Gastroesophageal sphincter (tissue), 4 donors: ENCODE measurements at regions not wholly inside any gene's neighbourhood (a gene's known extent, or its start where the extent isn't known, plus 50 kb on each side); places are given as distances from the start of the nearest gene placed in this dataset.

Experiments used
- ATAC-seq: fragments of 150-250 bp; one replicate; pipeline ENCODE4 v1.9.1; 2016; ENCODE audit warnings: mild to moderate bottlenecking, moderate library complexity
- H3K27ac ChIP-seq, 4 donors: fragments of 200-600 bp; sonication (generic) in 3 of 4; 1 replicate in 3 of 4; 2 replicates in 1 of 4; pipeline ENCODE4 v1.5.1; 2016 to 2019
- H3K27me3 ChIP-seq: fragments of 200-600 bp; sonication (generic); one replicate; pipeline ENCODE4 v1.5.1; 2019
- H3K36me3 ChIP-seq, 2 donors: fragments of 200-600 bp; sonication (generic); one replicate each; pipeline ENCODE4 v1.5.1; 2019; ENCODE audit warnings: control low read depth in 1 of 2
- H3K4me1 ChIP-seq, 3 donors: fragments of 200-600 bp; sonication (generic); 1 replicate in 2 of 3; 2 replicates in 1 of 3; pipeline ENCODE4 v1.5.1; 2016 to 2019; ENCODE audit warnings: control low read depth in 2 of 3
- H3K4me3 ChIP-seq, 2 donors: fragments of 200-600 bp; sonication (generic); one replicate each; pipeline ENCODE4 v1.5.1; 2019; ENCODE audit warnings: mild to moderate bottlenecking in 1 of 2, moderate library complexity in 1 of 2
- H3K9me3 ChIP-seq, 3 donors: fragments of 200-600 bp; sonication (generic); one replicate each; pipeline ENCODE4 v1.5.1; 2017 to 2019; ENCODE audit warnings: control low read depth in 2 of 3
- EP300 ChIP-seq: sonication (generic); formaldehyde crosslinking; IDR thresholded peaks from one replicate; pipeline ENCODE4 v1.6.1; 2017; ENCODE audit warnings: antibody characterized with exemption, mild to moderate bottlenecking
- POLR2A ChIP-seq, 2 donors: fragments of 450-650 bp; IDR thresholded peaks; one replicate each; pipeline ENCODE4 v1.6.1; 2017; ENCODE audit warnings: antibody characterized with exemption in 2 of 2, mild to moderate bottlenecking in 2 of 2, moderate library complexity in 1 of 2
- POLR2AphosphoS5 ChIP-seq: sonication (generic); formaldehyde crosslinking; IDR thresholded peaks from one replicate; pipeline ENCODE4 v1.6.1; 2017; ENCODE audit warnings: antibody characterized with exemption
- WGBS, 2 donors: methylation state at CpG; one replicate each; pipeline ENCODE4 v1.1.5; 2018; ENCODE audit warnings: low coverage in 1 of 2; 5-methylcytosine and 5-hydroxymethylcytosine counted together
- TF ChIP-seq, protein P1 (sequence below), 4 experiments: fragments of 200-600 bp in 2 of 4; fragments of 450-650 bp in 2 of 4; sonication (generic) in 1 of 4; IDR thresholded peaks; one replicate each; pipeline ENCODE4 v1.5.1; 2017 to 2019; ENCODE audit warnings: antibody characterized with exemption in 4 of 4, mild to moderate bottlenecking in 2 of 4, moderate library complexity in 2 of 4

DNA sequence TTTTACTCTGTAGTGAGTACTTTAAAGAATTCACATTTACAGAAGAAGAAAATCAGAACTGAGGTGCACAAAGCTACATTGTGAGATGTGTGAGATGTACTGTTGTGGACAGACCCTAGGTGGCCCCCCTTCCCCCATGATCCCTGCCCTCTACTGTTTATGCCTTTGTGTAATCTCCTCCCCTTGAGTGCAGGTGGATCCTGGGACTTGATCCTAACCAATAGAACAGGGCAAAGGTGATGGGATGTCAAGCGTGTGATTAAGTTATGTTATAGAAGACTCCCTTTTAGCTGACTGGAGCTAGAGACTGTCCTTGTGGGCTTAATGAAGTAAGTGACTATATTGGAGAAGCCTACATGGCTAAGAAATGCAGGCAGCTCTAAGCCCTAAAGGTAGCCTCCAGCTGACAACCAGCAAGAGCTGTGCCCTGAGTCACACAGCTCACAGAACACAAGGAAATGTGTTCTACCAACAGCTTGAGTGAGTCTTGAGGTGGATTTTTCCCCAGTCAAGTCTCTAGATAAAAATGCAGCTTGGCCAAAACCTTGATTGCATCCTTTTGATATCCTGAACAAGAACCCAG, 225.2 kb upstream of the LEF1 start:
- WGBS, 2 donors: 71 to 83% methylated on average over 1 of the region's 1 CpG
- H3K9me3 ChIP-seq: no peaks in the 10 kb centered on the region
- no peaks in the 10 kb centered on the region for H3K4me1 ChIP-seq
- H3K27ac ChIP-seq: no peak overlapping the region
- TF ChIP-seq POLR2A (IDR thresholded peaks at IDR 0.05) (no peak), EP300 (no peak), POLR2AphosphoS5 (no peak)
- TF ChIP-seq, protein P1, sequence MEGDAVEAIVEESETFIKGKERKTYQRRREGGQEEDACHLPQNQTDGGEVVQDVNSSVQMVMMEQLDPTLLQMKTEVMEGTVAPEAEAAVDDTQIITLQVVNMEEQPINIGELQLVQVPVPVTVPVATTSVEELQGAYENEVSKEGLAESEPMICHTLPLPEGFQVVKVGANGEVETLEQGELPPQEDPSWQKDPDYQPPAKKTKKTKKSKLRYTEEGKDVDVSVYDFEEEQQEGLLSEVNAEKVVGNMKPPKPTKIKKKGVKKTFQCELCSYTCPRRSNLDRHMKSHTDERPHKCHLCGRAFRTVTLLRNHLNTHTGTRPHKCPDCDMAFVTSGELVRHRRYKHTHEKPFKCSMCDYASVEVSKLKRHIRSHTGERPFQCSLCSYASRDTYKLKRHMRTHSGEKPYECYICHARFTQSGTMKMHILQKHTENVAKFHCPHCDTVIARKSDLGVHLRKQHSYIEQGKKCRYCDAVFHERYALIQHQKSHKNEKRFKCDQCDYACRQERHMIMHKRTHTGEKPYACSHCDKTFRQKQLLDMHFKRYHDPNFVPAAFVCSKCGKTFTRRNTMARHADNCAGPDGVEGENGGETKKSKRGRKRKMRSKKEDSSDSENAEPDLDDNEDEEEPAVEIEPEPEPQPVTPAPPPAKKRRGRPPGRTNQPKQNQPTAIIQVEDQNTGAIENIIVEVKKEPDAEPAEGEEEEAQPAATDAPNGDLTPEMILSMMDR (IDR thresholded peaks at IDR 0.05): no peak
- H3K27me3 ChIP-seq: no peaks in the 10 kb centered on the region
- no peaks in the 10 kb centered on the region for H3K36me3 ChIP-seq
- H3K4me3 ChIP-seq: no peak overlapping the region
- ATAC-seq: no peak

DNA sequence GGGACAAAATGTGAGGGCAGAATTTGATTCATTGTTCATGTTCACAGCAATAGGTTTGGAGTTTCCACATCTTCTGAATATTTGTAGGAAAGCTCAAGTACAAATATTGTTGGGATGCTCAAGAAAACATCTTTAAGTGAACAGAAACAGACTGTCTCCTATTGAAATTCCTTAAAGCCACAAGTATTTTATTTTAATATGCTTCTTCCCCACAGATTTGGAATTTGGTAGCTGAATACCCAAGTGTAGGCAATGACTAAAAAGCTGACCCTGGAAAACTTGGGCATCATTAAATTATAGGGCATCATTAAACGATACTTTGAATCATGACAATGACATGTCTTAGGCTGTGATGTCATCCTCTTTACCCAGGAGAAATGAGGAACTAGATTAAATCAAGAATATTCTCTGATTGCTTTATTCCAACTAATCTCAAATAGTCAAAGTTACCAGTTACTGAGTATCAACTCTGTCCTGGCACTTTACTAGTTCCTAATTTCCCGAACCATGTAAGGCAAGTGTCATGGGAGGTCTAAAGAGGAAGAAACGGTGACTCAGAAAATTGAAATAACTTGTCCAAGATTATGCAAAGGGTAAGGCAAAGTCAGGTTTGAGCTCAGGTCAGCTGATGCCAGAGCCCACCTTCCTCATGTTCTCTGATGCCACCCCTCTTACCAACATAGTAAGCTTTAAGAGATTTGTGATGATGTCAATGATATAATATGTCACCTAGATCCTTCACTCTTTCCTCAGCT, 223.1 kb upstream of the LEF1 start:
- no peaks in the 10 kb centered on the region for H3K4me1 ChIP-seq
- WGBS, 2 donors: 82 to 86% methylated on average over 3 of the region's 3 CpGs
- H3K36me3 ChIP-seq: no peaks in the 10 kb centered on the region
- H3K27ac ChIP-seq: no peak overlapping the region
- no peak overlapping the region for H3K4me3 ChIP-seq
- H3K9me3 ChIP-seq: no peaks in the 10 kb centered on the region
- ATAC-seq: no peak
- TF ChIP-seq POLR2A (IDR thresholded peaks at IDR 0.05): no peak
- TF ChIP-seq, protein P1 (IDR thresholded peaks at IDR 0.05): no peak
- no peak for TF ChIP-seq POLR2AphosphoS5
- TF ChIP-seq EP300: no peak
- H3K27me3 ChIP-seq: no peaks in the 10 kb centered on the region

DNA sequence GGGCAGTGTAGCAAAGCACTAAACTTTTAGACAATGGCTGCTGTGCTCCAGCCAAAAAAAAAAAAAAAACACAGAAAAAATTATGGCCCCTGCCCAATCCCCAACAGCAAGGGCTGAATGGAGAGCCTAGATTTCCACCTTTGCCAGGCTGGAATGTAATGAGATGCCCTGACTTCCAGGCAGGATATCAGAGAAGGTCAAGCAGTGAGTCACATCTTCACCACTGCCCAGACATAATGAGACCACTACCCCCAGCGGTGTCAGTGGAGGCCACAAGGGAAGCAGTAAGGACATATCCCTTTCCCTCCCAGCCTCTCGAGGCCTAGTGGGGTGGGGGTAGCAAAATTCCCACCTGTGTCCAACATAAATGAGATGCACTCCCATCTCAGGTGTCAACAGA, 216.3 kb upstream of the LEF1 start:
- no peak overlapping the region for H3K27ac ChIP-seq
- H3K36me3 ChIP-seq: no peaks in the 10 kb centered on the region
- peaks cover 6% of the 10 kb centered on the region for H3K27me3 ChIP-seq
- H3K9me3 ChIP-seq: no peaks in the 10 kb centered on the region
- no peaks in the 10 kb centered on the region for H3K4me1 ChIP-seq
- WGBS, 2 donors: 93% methylated on average over 2 of the region's 2 CpGs; no CpG with 5 or more reads in 1 of the 2 donors
- TF ChIP-seq POLR2AphosphoS5: no peak
- no peak for TF ChIP-seq EP300
- TF ChIP-seq POLR2A (IDR thresholded peaks at IDR 0.05): no peak
- TF ChIP-seq, protein P1 (IDR thresholded peaks at IDR 0.05): no peak
- H3K4me3 ChIP-seq: no peak overlapping the region
- ATAC-seq: no peak

DNA sequence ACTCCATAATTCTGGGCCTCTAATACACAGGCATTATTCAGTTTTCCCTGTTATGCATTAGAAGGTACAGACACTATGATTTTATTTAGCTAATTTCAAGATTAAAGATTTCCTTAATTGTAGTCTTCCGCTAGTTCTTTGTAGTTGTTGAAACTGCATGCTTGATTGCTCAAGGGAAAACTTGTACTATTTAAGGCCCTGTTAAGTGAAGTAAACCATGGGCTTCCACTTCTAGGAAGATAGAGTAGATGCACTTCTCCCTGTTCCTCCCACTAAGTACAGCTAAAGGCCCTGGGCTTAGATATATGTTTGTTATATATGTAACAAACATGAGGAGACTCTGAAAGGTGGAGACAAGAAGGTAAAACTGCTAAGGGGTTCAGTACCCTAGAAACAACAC, 215.8 kb upstream of the LEF1 start:
- no peak for TF ChIP-seq POLR2AphosphoS5
- TF ChIP-seq, protein P1 (IDR thresholded peaks at IDR 0.05): no peak
- TF ChIP-seq EP300: no peak
- no peak for TF ChIP-seq POLR2A (IDR thresholded peaks at IDR 0.05)
- WGBS, 2 donors: 78 to 89% methylated on average over 1 of the region's 1 CpG
- H3K9me3 ChIP-seq: no peaks in the 10 kb centered on the region
- H3K4me1 ChIP-seq: no peaks in the 10 kb centered on the region
- H3K27ac ChIP-seq: no peak overlapping the region
- no peaks in the 10 kb centered on the region for H3K36me3 ChIP-seq
- no peak for ATAC-seq
- H3K27me3 ChIP-seq: peaks cover 6% of the 10 kb centered on the region
- H3K4me3 ChIP-seq: no peak overlapping the region

DNA sequence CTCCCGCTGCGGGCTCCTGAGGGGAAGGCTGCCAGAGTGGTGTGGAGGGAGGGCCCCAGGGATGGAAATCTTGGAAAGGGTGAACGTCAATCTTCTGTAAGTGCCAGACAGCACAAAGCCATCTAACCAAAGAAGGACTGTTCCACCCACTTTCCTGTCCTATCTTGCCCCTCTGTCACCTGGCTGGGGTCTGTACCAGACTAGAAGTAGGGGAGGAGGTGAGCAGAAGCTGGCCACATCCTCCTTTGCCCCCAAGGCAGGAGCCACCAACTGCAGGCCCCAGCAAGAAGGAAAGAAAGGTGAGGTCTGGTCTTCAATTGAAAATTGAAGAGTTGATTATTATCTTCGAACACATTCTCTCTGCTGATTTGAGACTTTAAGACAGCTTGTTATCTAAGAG, 214.4 kb upstream of the LEF1 start:
- no peak for TF ChIP-seq POLR2A (IDR thresholded peaks at IDR 0.05)
- TF ChIP-seq EP300: no peak
- TF ChIP-seq, protein P1 (IDR thresholded peaks at IDR 0.05): no peak
- TF ChIP-seq POLR2AphosphoS5: no peak
- no peak for ATAC-seq
- H3K27me3 ChIP-seq: peaks cover 6% of the 10 kb centered on the region
- H3K4me3 ChIP-seq: no peak overlapping the region
- H3K4me1 ChIP-seq: no peaks in the 10 kb centered on the region
- no peak overlapping the region for H3K27ac ChIP-seq
- H3K36me3 ChIP-seq: no peaks in the 10 kb centered on the region
- no peaks in the 10 kb centered on the region for H3K9me3 ChIP-seq
- WGBS, 2 donors: 73 to 92% methylated on average over 3 to 4 of the region's 4 CpGs
